ENCODE measurements at regions not wholly inside any gene's neighbourhood (a gene's known extent, or its start where the extent isn't known, plus 50 kb on each side); places are given as distances from the start of the nearest gene placed in this dataset.
"Not testable (repeated sequence)": the region's sequence is repeated elsewhere in the genome, so short reads cannot be mapped to it uniquely, and the experiment has no call there.

DNA sequence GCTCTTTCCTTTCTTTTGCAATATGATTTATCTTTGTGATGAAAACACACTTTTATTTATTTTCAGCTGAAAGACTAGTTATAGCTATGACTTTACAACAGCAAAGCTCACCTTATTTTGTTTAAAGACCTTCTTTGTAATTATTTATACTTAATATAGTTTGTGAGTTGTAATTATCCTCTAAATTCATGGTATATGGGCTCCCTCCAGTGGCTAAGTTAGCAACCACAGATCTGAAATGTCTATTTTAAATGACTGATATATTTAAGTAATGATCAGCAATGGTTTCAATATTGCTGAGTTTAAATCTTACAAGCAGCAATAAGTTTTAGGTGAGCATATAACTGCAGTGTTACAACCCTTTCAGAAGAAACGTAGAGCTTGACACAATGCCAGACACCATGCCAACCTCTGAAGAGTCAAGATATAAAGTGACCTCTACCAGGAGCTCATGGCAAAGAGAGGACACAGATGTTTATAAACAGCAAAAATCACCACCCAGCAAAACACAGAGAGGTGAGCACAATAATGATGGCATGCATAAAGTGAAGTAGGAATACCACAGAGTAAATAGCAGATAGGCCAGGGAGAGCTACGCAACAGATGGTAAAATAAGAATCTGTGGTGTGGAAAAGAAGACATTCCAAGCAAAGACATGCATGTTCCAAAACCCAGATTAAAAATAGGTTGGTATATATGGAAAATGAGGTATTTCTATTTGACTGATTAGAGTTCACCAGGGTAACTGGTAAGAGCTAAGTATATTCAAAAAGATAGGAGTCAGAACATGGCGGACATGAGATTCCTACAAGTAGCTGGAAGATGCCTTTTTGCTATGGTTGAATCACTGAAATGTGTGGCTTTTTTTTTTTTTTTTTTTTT lies 143.7 kb upstream of the ZNF385D start:
- WGBS = 67% methylated on average over 3 of the region's 3 CpGs
- Histone ChIP-seq H3K27ac (ENCODE audit: low read length) (no peak overlapping the region), H3K9me3 (ENCODE audit: control insufficient read depth, low read length) (no peaks in the 10 kb centered on the region), H3K4me3 (ENCODE audit: low read length) (no peak overlapping the region), H3K27me3 (ENCODE audit: control insufficient read depth, insufficient read depth) (no peaks in the 10 kb centered on the region), H3K4me1 (ENCODE audit: control insufficient read depth, insufficient read depth, low read length) (no peaks in the 10 kb centered on the region)
- DNase-seq (no peak), ATAC-seq (peak in 1 of 2 donors; percentile 40)
- intact Hi-C loops (cut with DNase I) = loop anchor here (5.0 to 10.0 kb wide), 3 partner anchors 140 to 1552 kb away; partner anchors contain the start of gene ZNF385D (in 4 of the 4)

DNA sequence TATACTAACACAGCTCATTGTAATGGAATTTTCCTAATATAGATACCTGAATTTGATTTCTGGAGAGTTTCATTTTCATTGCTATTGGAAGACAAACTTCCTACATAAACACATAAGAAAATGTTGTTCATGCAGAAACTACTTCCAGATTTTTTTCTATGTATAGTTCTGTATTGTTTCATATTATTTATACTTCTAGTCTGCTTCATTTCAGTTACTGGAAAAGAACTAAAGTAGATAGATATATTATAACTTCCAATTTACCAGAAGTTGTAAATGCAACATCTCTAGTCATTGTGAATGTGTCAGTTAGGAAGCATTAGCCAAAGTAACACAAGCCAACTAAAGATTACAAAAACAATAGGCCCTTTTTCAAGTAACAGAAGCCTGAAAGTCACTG lies 147.3 kb upstream of the ZNF385D start:
- Histone ChIP-seq H3K27me3 (ENCODE audit: control insufficient read depth, insufficient read depth) (no peaks in the 10 kb centered on the region), H3K4me1 (ENCODE audit: control insufficient read depth, insufficient read depth, low read length) (no peaks in the 10 kb centered on the region), H3K9me3 (ENCODE audit: control insufficient read depth, low read length) (no peaks in the 10 kb centered on the region), H3K4me3 (ENCODE audit: low read length) (no peak overlapping the region), H3K27ac (ENCODE audit: low read length) (no peak overlapping the region)
- intact Hi-C loops (cut with DNase I) = loop anchor here in 3 of 4 donors (5.0 to 10.0 kb wide), 3 partner anchors 144 to 1556 kb away; partner anchors contain the start of gene ZNF385D (in 2 of the 3)
- DNase-seq (no peak), ATAC-seq (no peak)

- H3K4me1 ChIP-seq (ENCODE audit: control insufficient read depth, insufficient read depth, low read length) = no peaks in the 10 kb centered on the region
- DNase-seq (no peak), ATAC-seq (no peak)
- H3K4me3 ChIP-seq (ENCODE audit: low read length) = no peak overlapping the region
- intact Hi-C loops (cut with DNase I) = no loop called here
- no peaks in the 10 kb centered on the region for H3K9me3 ChIP-seq (ENCODE audit: control insufficient read depth, low read length)
- 86% methylated on average over 4 of the region's 4 CpGs for WGBS
- H3K27me3 ChIP-seq (ENCODE audit: control insufficient read depth, insufficient read depth) = no peaks in the 10 kb centered on the region
- no peak overlapping the region for H3K27ac ChIP-seq (ENCODE audit: low read length)
These were observed 150.5 kb upstream of the ZNF385D start for GRCh38 chr3:21901484-21901883.

DNA sequence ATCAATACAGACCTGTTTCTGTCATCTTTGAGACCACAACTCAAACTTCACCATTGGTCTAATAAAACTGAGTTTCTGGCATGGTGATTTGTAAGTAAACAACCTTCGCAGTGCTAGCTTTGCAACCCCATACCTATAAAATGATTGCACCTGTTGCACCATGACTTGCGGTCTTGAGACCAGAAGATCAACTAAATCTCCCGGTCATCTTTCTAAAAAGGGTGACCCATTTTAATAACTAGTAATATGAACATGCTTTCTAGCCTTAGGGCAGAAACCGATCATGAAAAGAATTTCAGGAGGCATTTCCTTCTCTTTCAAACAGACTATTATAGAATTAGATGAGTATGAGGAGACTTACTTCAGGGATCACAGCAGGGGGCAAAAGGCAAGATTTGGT lies 151.9 kb upstream of the ZNF385D start:
- H3K27ac ChIP-seq (ENCODE audit: low read length) = no peak overlapping the region
- no peaks in the 10 kb centered on the region for H3K4me1 ChIP-seq (ENCODE audit: control insufficient read depth, insufficient read depth, low read length)
- 90% methylated on average over 4 of the region's 4 CpGs for WGBS
- DNase-seq = no peak
- no peak overlapping the region for H3K4me3 ChIP-seq (ENCODE audit: low read length)
- intact Hi-C loops (cut with DNase I) = no loop called here
- H3K9me3 ChIP-seq (ENCODE audit: control insufficient read depth, low read length) = no peaks in the 10 kb centered on the region
- no peaks in the 10 kb centered on the region for H3K27me3 ChIP-seq (ENCODE audit: control insufficient read depth, insufficient read depth)
- ATAC-seq = no peak

DNA sequence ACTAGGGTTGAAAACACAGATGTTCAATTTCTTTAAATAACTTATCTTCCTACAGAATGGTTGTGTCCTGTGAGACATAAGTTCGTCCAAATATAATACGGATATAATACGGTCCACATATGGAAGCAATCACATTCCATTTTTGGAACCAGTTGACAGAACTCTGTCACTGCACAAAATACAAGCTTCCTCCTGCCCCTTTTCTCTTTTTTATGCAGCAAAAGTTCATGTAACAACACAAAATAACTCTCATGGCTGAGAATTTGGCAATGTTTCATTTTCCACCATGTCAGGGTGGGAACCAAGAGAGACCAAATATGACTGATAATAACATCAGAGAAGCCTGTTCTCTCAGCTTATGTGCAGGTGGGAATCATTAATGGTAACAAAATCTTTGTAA lies 158.1 kb upstream of the ZNF385D start:
- DNase-seq = no peak
- Histone ChIP-seq H3K4me3 (ENCODE audit: low read length) (no peak overlapping the region), H3K9me3 (ENCODE audit: control insufficient read depth, low read length) (no peaks in the 10 kb centered on the region), H3K4me1 (ENCODE audit: control insufficient read depth, insufficient read depth, low read length) (no peaks in the 10 kb centered on the region), H3K27ac (ENCODE audit: low read length) (no peak overlapping the region), H3K27me3 (ENCODE audit: control insufficient read depth, insufficient read depth) (no peaks in the 10 kb centered on the region)
- ATAC-seq = no peak
- WGBS = 48% methylated on average over 3 of the region's 3 CpGs
- intact Hi-C loops (cut with DNase I) = no loop called here

GRCh38 chr3:21912711-21913110 lies 161.7 kb upstream of the ZNF385D start:
- intact Hi-C loops (cut with DNase I) = no loop called here
- WGBS = 4% methylated on average over 1 of the region's 1 CpG
- Histone ChIP-seq H3K9me3 (ENCODE audit: control insufficient read depth, low read length) (no peaks in the 10 kb centered on the region), H3K27ac (ENCODE audit: low read length) (no peak overlapping the region), H3K27me3 (ENCODE audit: control insufficient read depth, insufficient read depth) (no peaks in the 10 kb centered on the region), H3K4me3 (ENCODE audit: low read length) (no peak overlapping the region), H3K4me1 (ENCODE audit: control insufficient read depth, insufficient read depth, low read length) (no peaks in the 10 kb centered on the region)
- ATAC-seq (no peak), DNase-seq (no peak)

- Histone ChIP-seq H3K4me3 (ENCODE audit: low read length) (no peak overlapping the region), H3K27me3 (ENCODE audit: control insufficient read depth, insufficient read depth) (no peaks in the 10 kb centered on the region), H3K9me3 (ENCODE audit: control insufficient read depth, low read length) (no peaks in the 10 kb centered on the region), H3K27ac (ENCODE audit: low read length) (no peak overlapping the region), H3K4me1 (ENCODE audit: control insufficient read depth, insufficient read depth, low read length) (no peaks in the 10 kb centered on the region)
- no peak for DNase-seq
- ATAC-seq = no peak
- intact Hi-C loops (cut with DNase I) = no loop called here
These were observed 162.8 kb upstream of the ZNF385D start for GRCh38 chr3:21913791-21914190.

DNA sequence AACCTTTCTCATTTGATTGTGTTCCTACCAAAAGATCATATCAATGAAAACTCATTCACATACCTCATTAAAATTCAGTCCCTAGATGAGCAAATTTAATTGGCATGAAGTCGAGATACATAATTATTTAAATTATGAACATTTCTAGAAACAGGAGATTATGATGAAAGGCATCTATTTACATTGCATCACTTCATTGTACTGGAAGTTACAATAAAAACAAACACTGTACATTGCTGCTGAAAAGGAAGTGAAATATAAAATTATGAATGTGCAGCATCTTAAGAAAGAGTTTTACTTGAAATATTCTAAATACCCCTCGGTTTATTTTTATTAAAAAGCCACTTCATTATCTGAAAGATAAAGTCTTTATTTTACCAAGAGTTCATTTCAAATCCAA lies 163.4 kb upstream of the ZNF385D start:
- no peaks in the 10 kb centered on the region for H3K4me1 ChIP-seq (ENCODE audit: control insufficient read depth, insufficient read depth, low read length)
- no peak overlapping the region for H3K4me3 ChIP-seq (ENCODE audit: low read length)
- ATAC-seq (no peak), DNase-seq (no peak)
- H3K27ac ChIP-seq (ENCODE audit: low read length) = no peak overlapping the region
- no peaks in the 10 kb centered on the region for H3K27me3 ChIP-seq (ENCODE audit: control insufficient read depth, insufficient read depth)
- no peaks in the 10 kb centered on the region for H3K9me3 ChIP-seq (ENCODE audit: control insufficient read depth, low read length)
- 41% methylated on average over 2 of the region's 2 CpGs for WGBS
- intact Hi-C loops (cut with DNase I) = no loop called here

- intact Hi-C loops (cut with DNase I) = no loop called here
- WGBS = 51% methylated on average over 2 of the region's 2 CpGs
- DNase-seq = no peak
- Histone ChIP-seq H3K4me3 (ENCODE audit: low read length) (no peak overlapping the region), H3K27ac (ENCODE audit: low read length) (no peak overlapping the region), H3K9me3 (ENCODE audit: control insufficient read depth, low read length) (no peaks in the 10 kb centered on the region), H3K27me3 (ENCODE audit: control insufficient read depth, insufficient read depth) (no peaks in the 10 kb centered on the region), H3K4me1 (ENCODE audit: control insufficient read depth, insufficient read depth, low read length) (no peaks in the 10 kb centered on the region)
- ATAC-seq = no peak
These were observed 168.4 kb upstream of the ZNF385D start for GRCh38 chr3:21919383-21919782.

DNA sequence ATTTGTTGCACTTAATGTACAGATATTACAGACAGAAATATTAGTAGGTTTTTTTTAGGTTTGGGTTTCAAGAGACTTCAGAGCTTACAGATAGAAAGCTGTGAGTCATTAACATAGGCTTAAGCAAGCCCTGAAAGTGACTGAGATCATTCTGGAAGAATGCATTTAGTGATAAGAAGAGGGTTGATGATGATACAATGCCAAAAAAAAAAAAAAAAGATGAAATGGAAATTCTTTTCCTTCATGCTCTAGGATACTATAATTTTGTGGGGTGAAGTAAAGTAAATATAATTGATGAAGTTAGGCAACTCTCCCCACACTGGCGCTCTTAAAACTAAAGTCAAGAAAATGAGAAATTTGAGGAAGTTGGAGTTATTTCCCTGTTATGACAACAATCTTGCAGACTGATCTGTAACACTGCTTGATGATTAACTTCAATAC lies 169.4 kb upstream of the ZNF385D start:
- DNase-seq (no peak), ATAC-seq (peak in 1 of 2 donors; percentile 56)
- Histone ChIP-seq H3K27ac (ENCODE audit: low read length) (no peak overlapping the region), H3K9me3 (ENCODE audit: control insufficient read depth, low read length) (no peaks in the 10 kb centered on the region), H3K27me3 (ENCODE audit: control insufficient read depth, insufficient read depth) (no peaks in the 10 kb centered on the region), H3K4me3 (ENCODE audit: low read length) (no peak overlapping the region), H3K4me1 (ENCODE audit: control insufficient read depth, insufficient read depth, low read length) (no peaks in the 10 kb centered on the region)
- intact Hi-C loops (cut with DNase I) = no loop called here
- WGBS = 77% methylated on average over 1 of the region's 1 CpG

GRCh38 chr3:21923156-21923555 lies 172.1 kb upstream of the ZNF385D start:
- H3K27me3 ChIP-seq (ENCODE audit: control insufficient read depth, insufficient read depth); intact Hi-C loops (cut with DNase I); ATAC-seq; H3K4me1 ChIP-seq (ENCODE audit: control insufficient read depth, insufficient read depth, low read length); H3K4me3 ChIP-seq (ENCODE audit: low read length); DNase-seq; H3K27ac ChIP-seq (ENCODE audit: low read length); H3K9me3 ChIP-seq (ENCODE audit: control insufficient read depth, low read length): not testable (repeated sequence)
- WGBS = 79% methylated on average over 1 of the region's 1 CpG

All from right cardiac atrium (tissue), 5 donors.